WTC11 (cell line): ENCODE measurements at regions not wholly inside any gene's neighbourhood (a gene's known extent, or its start where the extent isn't known, plus 50 kb on each side); places are given as distances from the start of the nearest gene placed in this dataset.

Experiments
- ATAC-seq: fragments of 200-7000 bp; cut with Tn5 transposase; 2 replicates; pipeline ENCODE4 v1.10.0; 2021; ENCODE audit warnings: mild to moderate bottlenecking, moderate library complexity
- CTCF ChIA-PET: fragments of 300-600 bp; sonication (Branson Sonifier 250); formaldehyde crosslinking; loops from one replicate; lab custom pipeline; 2021; ENCODE audit warnings: antibody characterized with exemption; lab: Charles Lee
- POLR2A ChIA-PET: fragments of 350-600 bp; sonication (Branson Sonifier 250); formaldehyde crosslinking; loops from one replicate; lab custom pipeline; 2021; ENCODE audit warnings: antibody characterized with exemption; lab: Charles Lee
- DNase-seq: peaks from one replicate; pipeline ENCODE4 v3.0.0; 2021; ENCODE audit warnings: low spot score
- H3K27ac Mint-ChIP-seq: 2 replicates; pipeline ENCODE4 v1.8.0; 2021; ENCODE audit warnings: mixed read lengths
- H3K27me3 Mint-ChIP-seq: 2 replicates; pipeline ENCODE4 v1.8.0; 2021; ENCODE audit warnings: low read depth, mild to moderate bottlenecking, moderate library complexity, mixed read lengths
- H3K36me3 Mint-ChIP-seq: 2 replicates; pipeline ENCODE4 v1.8.0; 2021; ENCODE audit warnings: mixed read lengths
- H3K4me1 Mint-ChIP-seq: 2 replicates; pipeline ENCODE4 v1.8.0; 2022; ENCODE audit warnings: mixed read lengths
- H3K4me3 Mint-ChIP-seq: 2 replicates; pipeline ENCODE4 v1.8.0; 2021; ENCODE audit warnings: mild to moderate bottlenecking, moderate library complexity, mixed read lengths
- H3K9me3 Mint-ChIP-seq: 2 replicates; pipeline ENCODE4 v1.8.0; 2021; ENCODE audit warnings: mixed read lengths
- AFF4 ChIP-seq: sonication (generic); formaldehyde crosslinking; IDR thresholded peaks from 2 replicates; pipeline ENCODE4 v1.8.1; 2023; ENCODE audit warnings: mild to moderate bottlenecking, missing genetic modification reagents, borderline replicate concordance
- CDX4 ChIP-seq: fragments of 250-450 bp; sonication (Bioruptor Pico); IDR thresholded peaks from 2 replicates; pipeline ENCODE4 v1.9.0; 2021; ENCODE audit warnings: moderate library complexity, mild to moderate bottlenecking, inconsistent platforms, borderline replicate concordance
- ETV6 ChIP-seq: sonication (generic); formaldehyde crosslinking; IDR thresholded peaks from 2 replicates; pipeline ENCODE4 v1.8.1; 2022; ENCODE audit warnings: mild to moderate bottlenecking, missing genetic modification reagents
- FOXJ3 ChIP-seq: sonication (generic); formaldehyde crosslinking; IDR thresholded peaks from 2 replicates; pipeline ENCODE4 v1.9.0; 2021; ENCODE audit warnings: missing genetic modification reagents, mild to moderate bottlenecking, borderline replicate concordance
- HMGA2 ChIP-seq: fragments of 250-450 bp; sonication (Bioruptor Pico); IDR thresholded peaks from 2 replicates; pipeline ENCODE4 v1.4.0; 2021; ENCODE audit warnings: mild to moderate bottlenecking, moderate library complexity
- MLX ChIP-seq: sonication (generic); formaldehyde crosslinking; IDR thresholded peaks from 2 replicates; pipeline ENCODE4 v1.8.1; 2023; ENCODE audit warnings: mild to moderate bottlenecking, missing genetic modification reagents, moderate library complexity
- PRDM15 ChIP-seq: sonication (generic); formaldehyde crosslinking; IDR thresholded peaks from 2 replicates; pipeline ENCODE4 v1.8.0; 2022; ENCODE audit warnings: missing genetic modification reagents
- RELA ChIP-seq: sonication (generic); formaldehyde crosslinking; IDR thresholded peaks from 2 replicates; pipeline ENCODE4 v1.8.1; 2022; ENCODE audit warnings: missing genetic modification reagents, mild to moderate bottlenecking, borderline replicate concordance
- SMAD3 ChIP-seq: sonication (generic); formaldehyde crosslinking; IDR thresholded peaks from 2 replicates; pipeline ENCODE4 v1.8.0; 2022; ENCODE audit warnings: missing genetic modification reagents, mild to moderate bottlenecking, borderline replicate concordance
- TEAD4 ChIP-seq: sonication (generic); formaldehyde crosslinking; IDR thresholded peaks from 2 replicates; pipeline ENCODE4 v1.8.0; 2022; ENCODE audit warnings: mild to moderate bottlenecking, missing genetic modification reagents
- USF1 ChIP-seq: sonication (generic); formaldehyde crosslinking; IDR thresholded peaks from 2 replicates; pipeline ENCODE4 v1.8.0; 2022; ENCODE audit warnings: mild to moderate bottlenecking, missing genetic modification reagents
- ZBTB21 ChIP-seq: sonication (generic); formaldehyde crosslinking; IDR thresholded peaks from 2 replicates; pipeline ENCODE4 v1.8.1; 2023; ENCODE audit warnings: mild to moderate bottlenecking, missing genetic modification reagents, borderline replicate concordance
- ZBTB43 ChIP-seq: sonication (generic); formaldehyde crosslinking; IDR thresholded peaks from 2 replicates; pipeline ENCODE4 v1.8.1; 2023; ENCODE audit warnings: mild to moderate bottlenecking, missing genetic modification reagents
- ZNF281 ChIP-seq: sonication (generic); formaldehyde crosslinking; IDR thresholded peaks from 2 replicates; pipeline ENCODE4 v1.8.0; 2023; ENCODE audit warnings: mild to moderate bottlenecking, missing genetic modification reagents
- ZNF317 ChIP-seq: sonication (generic); formaldehyde crosslinking; IDR thresholded peaks from 2 replicates; pipeline ENCODE4 v1.8.1; 2023; ENCODE audit warnings: low read depth, mild to moderate bottlenecking, moderate library complexity, missing genetic modification reagents, borderline replicate concordance
- ZSCAN18 ChIP-seq: fragments of 250-450 bp; sonication (Bioruptor Pico); IDR thresholded peaks from 2 replicates; pipeline ENCODE4 v2.1.2; 2022; ENCODE audit warnings: mild to moderate bottlenecking, moderate library complexity

GRCh38 chr1:201685485-201685884 is 143.5 kb upstream of the IPO9 start:
- H3K4me3 Mint-ChIP-seq: peak overlapping the region; percentile 47; the same call in 1 of the 2 replicates
- H3K27me3 Mint-ChIP-seq: no peaks in the 10 kb centered on the region
- ChIA-PET CTCF (interaction anchor here (1.0 to 1.8 kb wide), 7 partner anchors 9 to 173 kb away, joined by 3 to 9 read pairs (median 6); no protein-coding TSS in a partner anchor), POLR2A (no interaction called here)
- peak overlapping the region; percentile 95 for H3K27ac Mint-ChIP-seq
- TF ChIP-seq ZBTB21 (no peak), ETV6 (CRISPR knock-in tag) (0 out of 2 replicates have a peak, but pooled peaks have one; percentile 22)
- H3K36me3 Mint-ChIP-seq: 0 out of 2 replicates have a peak, but pooled peaks cover 3% of the 10 kb centered on the region
- peaks cover 75% of the 10 kb centered on the region for H3K4me1 Mint-ChIP-seq
- peaks cover under 1% of the 10 kb centered on the region; the same call in 1 of the 2 replicates for H3K9me3 Mint-ChIP-seq
- no peak for DNase-seq
- no peak for ATAC-seq

- ChIA-PET POLR2A (interaction anchor here (0.6 kb wide), 1 partner anchor 38 kb away, joined by 3 read pairs; no protein-coding TSS in a partner anchor), CTCF (interaction anchor here (0.7 to 1.8 kb wide), 11 partner anchors 9 to 205 kb away, joined by 3 to 9 read pairs (median 5); no protein-coding TSS in a partner anchor)
- ATAC-seq: peak; percentile 92
- Mint-ChIP-seq H3K27ac (peak overlapping the region; percentile 95), H3K4me3 (peak overlapping the region; percentile 47), H3K9me3 (peaks cover 3% of the 10 kb centered on the region; the same call in 1 of the 2 replicates), H3K27me3 (no peaks in the 10 kb centered on the region), H3K36me3 (no peaks in the 10 kb centered on the region), H3K4me1 (peaks cover 64% of the 10 kb centered on the region)
- peak; percentile 45 for DNase-seq
- TF ChIP-seq AFF4 (CRISPR knock-in tag): no peak
- no peak for TF ChIP-seq HMGA2 (CRISPR knock-in tag)
- TF ChIP-seq ZSCAN18 (CRISPR knock-in tag): no peak
- no peak for TF ChIP-seq SMAD3 (CRISPR knock-in tag)
- TF ChIP-seq CDX4 (CRISPR knock-in tag): no peak
- no peak for TF ChIP-seq ZBTB43 (CRISPR knock-in tag)
- no peak for TF ChIP-seq USF1 (CRISPR knock-in tag)
- no peak for TF ChIP-seq RELA
- peak; percentile 93; the same call in 1 of the 2 replicates for TF ChIP-seq ZNF281 (CRISPR knock-in tag)
- no peak for TF ChIP-seq PRDM15 (CRISPR knock-in tag)
- TF ChIP-seq ZNF317 (CRISPR knock-in tag): 0 out of 2 replicates have a peak, but pooled peaks have one; percentile 25
- no peak for TF ChIP-seq MLX
- no peak for TF ChIP-seq TEAD4 (CRISPR knock-in tag)
- TF ChIP-seq FOXJ3 (CRISPR knock-in tag): no peak
These were observed 142.1 kb upstream of the IPO9 start for GRCh38 chr1:201686714-201687455.
